WTC11 (cell line): ENCODE measurements at regions not wholly inside any gene's neighbourhood (a gene's known extent, or its start where the extent isn't known, plus 50 kb on each side); places are given as distances from the start of the nearest gene placed in this dataset.

Experiments used
- ATAC-seq: fragments of 200-7000 bp; cut with Tn5 transposase; 2 replicates; pipeline ENCODE4 v1.10.0; 2021; ENCODE audit warnings: mild to moderate bottlenecking, moderate library complexity
- CTCF ChIA-PET: fragments of 300-600 bp; sonication (Branson Sonifier 250); formaldehyde crosslinking; loops from one replicate; lab custom pipeline; 2021; ENCODE audit warnings: antibody characterized with exemption; lab: Charles Lee
- POLR2A ChIA-PET: fragments of 350-600 bp; sonication (Branson Sonifier 250); formaldehyde crosslinking; loops from one replicate; lab custom pipeline; 2021; ENCODE audit warnings: antibody characterized with exemption; lab: Charles Lee
- DNase-seq: peaks from one replicate; pipeline ENCODE4 v3.0.0; 2021; ENCODE audit warnings: low spot score
- H3K27ac Mint-ChIP-seq: 2 replicates; pipeline ENCODE4 v1.8.0; 2021; ENCODE audit warnings: mixed read lengths
- H3K27me3 Mint-ChIP-seq: 2 replicates; pipeline ENCODE4 v1.8.0; 2021; ENCODE audit warnings: low read depth, mild to moderate bottlenecking, moderate library complexity, mixed read lengths
- H3K36me3 Mint-ChIP-seq: 2 replicates; pipeline ENCODE4 v1.8.0; 2021; ENCODE audit warnings: mixed read lengths
- H3K4me1 Mint-ChIP-seq: 2 replicates; pipeline ENCODE4 v1.8.0; 2022; ENCODE audit warnings: mixed read lengths
- H3K4me3 Mint-ChIP-seq: 2 replicates; pipeline ENCODE4 v1.8.0; 2021; ENCODE audit warnings: mild to moderate bottlenecking, moderate library complexity, mixed read lengths
- H3K9me3 Mint-ChIP-seq: 2 replicates; pipeline ENCODE4 v1.8.0; 2021; ENCODE audit warnings: mixed read lengths
- ELF4 ChIP-seq: sonication (generic); formaldehyde crosslinking; IDR thresholded peaks from 2 replicates; pipeline ENCODE4 v1.8.1; 2022; ENCODE audit warnings: low read depth, mild to moderate bottlenecking, moderate library complexity, missing genetic modification reagents
- EMX1 ChIP-seq: fragments of 250-450 bp; sonication (Bioruptor Pico); IDR thresholded peaks from 2 replicates; pipeline ENCODE4 v1.8.0; 2021; ENCODE audit warnings: mild to moderate bottlenecking
- FOXK1 ChIP-seq: sonication (generic); formaldehyde crosslinking; IDR thresholded peaks from 2 replicates; pipeline ENCODE4 v1.8.0; 2022; ENCODE audit warnings: mild to moderate bottlenecking, moderate library complexity, missing genetic modification reagents
- GABPB1 ChIP-seq: sonication (generic); formaldehyde crosslinking; IDR thresholded peaks from 2 replicates; pipeline ENCODE4 v1.8.1; 2023; ENCODE audit warnings: mild to moderate bottlenecking, missing genetic modification reagents
- HMGA2 ChIP-seq: fragments of 250-450 bp; sonication (Bioruptor Pico); IDR thresholded peaks from 2 replicates; pipeline ENCODE4 v1.4.0; 2021; ENCODE audit warnings: mild to moderate bottlenecking, moderate library complexity
- JAZF1 ChIP-seq: fragments of 250-450 bp; sonication (Bioruptor Pico); IDR thresholded peaks from 2 replicates; pipeline ENCODE4 v1.9.0; 2021; ENCODE audit warnings: moderate library complexity, mild to moderate bottlenecking, inconsistent platforms
- MXD4 ChIP-seq: fragments of 250-450 bp; sonication (Bioruptor Pico); IDR thresholded peaks from 2 replicates; pipeline ENCODE4 v1.8.0; 2021; ENCODE audit warnings: mild to moderate bottlenecking, moderate library complexity, borderline replicate concordance
- OVOL2 ChIP-seq: fragments of 250-450 bp; sonication (Bioruptor Pico); IDR thresholded peaks from 2 replicates; pipeline ENCODE4 v1.9.0; 2021; ENCODE audit warnings: mild to moderate bottlenecking, borderline replicate concordance
- SOX15 ChIP-seq: fragments of 250-450 bp; sonication (Bioruptor Pico); IDR thresholded peaks from 2 replicates; pipeline ENCODE4 v1.9.0; 2021; ENCODE audit warnings: mild to moderate bottlenecking
- TCF7 ChIP-seq: sonication (generic); formaldehyde crosslinking; IDR thresholded peaks from 2 replicates; pipeline ENCODE4 v1.8.0; 2022; ENCODE audit warnings: mild to moderate bottlenecking, low read depth, missing genetic modification reagents, moderate library complexity
- TP53 ChIP-seq: sonication (generic); formaldehyde crosslinking; IDR thresholded peaks from 2 replicates; pipeline ENCODE4 v1.8.1; 2023; ENCODE audit warnings: mild to moderate bottlenecking, missing genetic modification reagents
- ZNF121 ChIP-seq: sonication (generic); formaldehyde crosslinking; IDR thresholded peaks from 2 replicates; pipeline ENCODE4 v1.8.0; 2023; ENCODE audit warnings: missing genetic modification reagents
- ZNF232 ChIP-seq: sonication (generic); formaldehyde crosslinking; IDR thresholded peaks from 2 replicates; pipeline ENCODE4 v1.8.0; 2022; ENCODE audit warnings: mild to moderate bottlenecking, missing genetic modification reagents
- TF ChIP-seq, protein P1 (sequence below): fragments of 250-450 bp; sonication (Bioruptor Pico); IDR thresholded peaks from 2 replicates; pipeline ENCODE4 v1.9.0; 2021; ENCODE audit warnings: moderate library complexity, mild to moderate bottlenecking, inconsistent platforms, borderline replicate concordance
- TF ChIP-seq, protein P2 (sequence below): sonication (generic); formaldehyde crosslinking; IDR thresholded peaks from 2 replicates; pipeline ENCODE4 v1.8.1; 2023; ENCODE audit warnings: mild to moderate bottlenecking, moderate library complexity, missing genetic modification reagents
- TF ChIP-seq, protein P3 (sequence below): sonication (generic); formaldehyde crosslinking; IDR thresholded peaks from 2 replicates; pipeline ENCODE4 v1.8.0; 2022; ENCODE audit warnings: mild to moderate bottlenecking, missing genetic modification reagents
- TF ChIP-seq, protein P4 (sequence below): sonication (generic); formaldehyde crosslinking; IDR thresholded peaks from 2 replicates; pipeline ENCODE4 v1.8.1; 2023; ENCODE audit warnings: mild to moderate bottlenecking, missing genetic modification reagents, moderate library complexity
- TF ChIP-seq, protein P5 (sequence below): sonication (generic); formaldehyde crosslinking; IDR thresholded peaks from 2 replicates; pipeline ENCODE4 v1.8.1; 2022; ENCODE audit warnings: low read depth, mild to moderate bottlenecking, moderate library complexity, missing genetic modification reagents, borderline replicate concordance
- TF ChIP-seq, protein P6 (sequence below): sonication (generic); formaldehyde crosslinking; IDR thresholded peaks from 2 replicates; pipeline ENCODE4 v1.8.1; 2022; ENCODE audit warnings: low read depth, missing genetic modification reagents, borderline replicate concordance

DNA sequence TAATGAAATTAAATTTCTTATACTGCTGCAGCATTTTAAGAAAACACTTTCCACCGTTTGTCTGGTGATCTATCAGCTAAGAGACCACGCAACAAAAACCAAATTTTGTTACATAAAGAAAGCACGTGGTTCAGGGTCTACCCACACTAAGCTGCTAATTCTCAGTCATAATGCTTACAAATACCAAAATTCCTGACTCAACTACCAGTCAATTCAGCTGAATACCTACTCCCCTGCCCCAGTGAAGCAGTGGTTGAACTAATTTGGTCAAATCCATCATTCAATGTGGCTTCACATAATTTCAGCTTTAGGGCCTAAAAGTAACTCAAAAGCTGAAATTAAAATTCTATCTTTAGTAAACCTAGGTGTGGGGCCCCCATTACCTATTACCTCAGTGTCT lies 468.6 kb upstream of the ARID1B start:
- Mint-ChIP-seq H3K27me3 (no peaks in the 10 kb centered on the region), H3K4me1 (peaks cover 18% of the 10 kb centered on the region), H3K36me3 (no peaks in the 10 kb centered on the region), H3K9me3 (peaks cover 24% of the 10 kb centered on the region), H3K27ac (no peak overlapping the region), H3K4me3 (no peak overlapping the region)
- DNase-seq (no peak), ATAC-seq (no peak)
- ChIA-PET CTCF (interaction anchor here (0.8 kb wide), 1 partner anchor 52 kb away, joined by 3 read pairs; no protein-coding TSS in a partner anchor), POLR2A (no interaction called here)
- no peak for TF ChIP-seq ZNF232 (CRISPR knock-in tag)

DNA sequence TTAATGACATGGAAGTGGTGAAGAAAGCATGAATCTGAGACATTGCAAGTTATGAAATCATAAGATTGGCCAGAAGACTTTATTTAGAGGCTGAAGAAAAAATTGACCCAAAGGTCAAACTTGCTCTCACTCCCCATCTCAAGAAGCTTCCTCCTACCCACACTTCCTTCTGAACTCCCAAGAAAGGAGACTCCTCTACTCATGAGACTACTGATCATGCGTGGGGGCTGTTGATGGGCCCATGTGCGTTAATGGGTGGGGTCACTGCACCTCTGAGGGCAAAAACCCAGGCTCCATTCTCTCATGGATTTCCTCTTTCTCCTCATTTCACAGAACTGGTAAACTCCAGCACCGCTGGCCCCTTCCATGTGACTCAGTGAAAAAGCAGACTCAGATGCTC lies 470.6 kb upstream of the ARID1B start:
- H3K27ac Mint-ChIP-seq, result no peak overlapping the region
- H3K36me3 Mint-ChIP-seq, result no peaks in the 10 kb centered on the region
- CTCF ChIA-PET, result no interaction called here
- DNase-seq, result no peak
- TF ChIP-seq ELF4 (no peak), ZNF121 (CRISPR knock-in tag) (no peak), SOX15 (no peak), JAZF1 (no peak), EMX1 (CRISPR knock-in tag) (no peak), HMGA2 (CRISPR knock-in tag) (no peak), TP53 (CRISPR knock-in tag) (no peak), FOXK1 (CRISPR knock-in tag) (no peak), GABPB1 (CRISPR knock-in tag) (no peak), TCF7 (CRISPR knock-in tag) (no peak), MXD4 (CRISPR knock-in tag) (no peak), OVOL2 (CRISPR knock-in tag) (no peak)
- TF ChIP-seq, protein P1, sequence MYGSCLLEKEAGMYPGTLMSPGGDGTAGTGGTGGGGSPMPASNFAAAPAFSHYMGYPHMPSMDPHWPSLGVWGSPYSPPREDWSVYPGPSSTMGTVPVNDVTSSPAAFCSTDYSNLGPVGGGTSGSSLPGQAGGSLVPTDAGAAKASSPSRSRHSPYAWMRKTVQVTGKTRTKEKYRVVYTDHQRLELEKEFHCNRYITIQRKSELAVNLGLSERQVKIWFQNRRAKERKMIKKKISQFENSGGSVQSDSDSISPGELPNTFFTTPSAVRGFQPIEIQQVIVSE (CRISPR knock-in tag), result no peak
- TF ChIP-seq, protein P2, sequence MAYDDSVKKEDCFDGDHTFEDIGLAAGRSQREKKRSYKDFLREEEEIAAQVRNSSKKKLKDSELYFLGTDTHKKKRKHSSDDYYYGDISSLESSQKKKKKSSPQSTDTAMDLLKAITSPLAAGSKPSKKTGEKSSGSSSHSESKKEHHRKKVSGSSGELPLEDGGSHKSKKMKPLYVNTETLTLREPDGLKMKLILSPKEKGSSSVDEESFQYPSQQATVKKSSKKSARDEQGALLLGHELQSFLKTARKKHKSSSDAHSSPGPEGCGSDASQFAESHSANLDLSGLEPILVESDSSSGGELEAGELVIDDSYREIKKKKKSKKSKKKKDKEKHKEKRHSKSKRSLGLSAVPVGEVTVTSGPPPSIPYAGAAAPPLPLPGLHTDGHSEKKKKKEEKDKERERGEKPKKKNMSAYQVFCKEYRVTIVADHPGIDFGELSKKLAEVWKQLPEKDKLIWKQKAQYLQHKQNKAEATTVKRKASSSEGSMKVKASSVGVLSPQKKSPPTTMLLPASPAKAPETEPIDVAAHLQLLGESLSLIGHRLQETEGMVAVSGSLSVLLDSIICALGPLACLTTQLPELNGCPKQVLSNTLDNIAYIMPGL, result no peak
- TF ChIP-seq, protein P3, sequence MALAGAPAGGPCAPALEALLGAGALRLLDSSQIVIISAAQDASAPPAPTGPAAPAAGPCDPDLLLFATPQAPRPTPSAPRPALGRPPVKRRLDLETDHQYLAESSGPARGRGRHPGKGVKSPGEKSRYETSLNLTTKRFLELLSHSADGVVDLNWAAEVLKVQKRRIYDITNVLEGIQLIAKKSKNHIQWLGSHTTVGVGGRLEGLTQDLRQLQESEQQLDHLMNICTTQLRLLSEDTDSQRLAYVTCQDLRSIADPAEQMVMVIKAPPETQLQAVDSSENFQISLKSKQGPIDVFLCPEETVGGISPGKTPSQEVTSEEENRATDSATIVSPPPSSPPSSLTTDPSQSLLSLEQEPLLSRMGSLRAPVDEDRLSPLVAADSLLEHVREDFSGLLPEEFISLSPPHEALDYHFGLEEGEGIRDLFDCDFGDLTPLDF (CRISPR knock-in tag), result no peak
- TF ChIP-seq, protein P4, sequence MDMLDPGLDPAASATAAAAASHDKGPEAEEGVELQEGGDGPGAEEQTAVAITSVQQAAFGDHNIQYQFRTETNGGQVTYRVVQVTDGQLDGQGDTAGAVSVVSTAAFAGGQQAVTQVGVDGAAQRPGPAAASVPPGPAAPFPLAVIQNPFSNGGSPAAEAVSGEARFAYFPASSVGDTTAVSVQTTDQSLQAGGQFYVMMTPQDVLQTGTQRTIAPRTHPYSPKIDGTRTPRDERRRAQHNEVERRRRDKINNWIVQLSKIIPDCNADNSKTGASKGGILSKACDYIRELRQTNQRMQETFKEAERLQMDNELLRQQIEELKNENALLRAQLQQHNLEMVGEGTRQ (CRISPR knock-in tag), result no peak
- TF ChIP-seq, protein P5, sequence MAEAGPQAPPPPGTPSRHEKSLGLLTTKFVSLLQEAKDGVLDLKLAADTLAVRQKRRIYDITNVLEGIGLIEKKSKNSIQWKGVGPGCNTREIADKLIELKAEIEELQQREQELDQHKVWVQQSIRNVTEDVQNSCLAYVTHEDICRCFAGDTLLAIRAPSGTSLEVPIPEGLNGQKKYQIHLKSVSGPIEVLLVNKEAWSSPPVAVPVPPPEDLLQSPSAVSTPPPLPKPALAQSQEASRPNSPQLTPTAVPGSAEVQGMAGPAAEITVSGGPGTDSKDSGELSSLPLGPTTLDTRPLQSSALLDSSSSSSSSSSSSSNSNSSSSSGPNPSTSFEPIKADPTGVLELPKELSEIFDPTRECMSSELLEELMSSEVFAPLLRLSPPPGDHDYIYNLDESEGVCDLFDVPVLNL (CRISPR knock-in tag), result no peak
- TF ChIP-seq, protein P6, sequence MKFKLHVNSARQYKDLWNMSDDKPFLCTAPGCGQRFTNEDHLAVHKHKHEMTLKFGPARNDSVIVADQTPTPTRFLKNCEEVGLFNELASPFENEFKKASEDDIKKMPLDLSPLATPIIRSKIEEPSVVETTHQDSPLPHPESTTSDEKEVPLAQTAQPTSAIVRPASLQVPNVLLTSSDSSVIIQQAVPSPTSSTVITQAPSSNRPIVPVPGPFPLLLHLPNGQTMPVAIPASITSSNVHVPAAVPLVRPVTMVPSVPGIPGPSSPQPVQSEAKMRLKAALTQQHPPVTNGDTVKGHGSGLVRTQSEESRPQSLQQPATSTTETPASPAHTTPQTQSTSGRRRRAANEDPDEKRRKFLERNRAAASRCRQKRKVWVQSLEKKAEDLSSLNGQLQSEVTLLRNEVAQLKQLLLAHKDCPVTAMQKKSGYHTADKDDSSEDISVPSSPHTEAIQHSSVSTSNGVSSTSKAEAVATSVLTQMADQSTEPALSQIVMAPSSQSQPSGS (CRISPR knock-in tag), result no peak
- TF ChIP-seq, all 79 proteins: peak for 0
- peaks cover 16% of the 10 kb centered on the region for H3K4me1 Mint-ChIP-seq
- H3K9me3 Mint-ChIP-seq, result peaks cover 33% of the 10 kb centered on the region
- H3K4me3 Mint-ChIP-seq, result no peak overlapping the region
- POLR2A ChIA-PET, result no interaction called here
- no peak for ATAC-seq
- no peaks in the 10 kb centered on the region for H3K27me3 Mint-ChIP-seq
